ENCODE measurements at regions not wholly inside any gene's neighbourhood (a gene's known extent, or its start where the extent isn't known, plus 50 kb on each side); places are given as distances from the start of the nearest gene placed in this dataset.

GRCh38 chr3:148433665-148434064, 264.0 kb upstream of the AGTR1 start:
- H3K36me3 Mint-ChIP-seq: no peaks in the 10 kb centered on the region
- DNase-seq (ENCODE audit: low spot score in 2 of 2): no peak
- ATAC-seq: no peak
- no peak overlapping the region for H3K27ac Mint-ChIP-seq
- peaks cover 12% of the 10 kb centered on the region in 2 donors for H3K9me3 Mint-ChIP-seq

DNA sequence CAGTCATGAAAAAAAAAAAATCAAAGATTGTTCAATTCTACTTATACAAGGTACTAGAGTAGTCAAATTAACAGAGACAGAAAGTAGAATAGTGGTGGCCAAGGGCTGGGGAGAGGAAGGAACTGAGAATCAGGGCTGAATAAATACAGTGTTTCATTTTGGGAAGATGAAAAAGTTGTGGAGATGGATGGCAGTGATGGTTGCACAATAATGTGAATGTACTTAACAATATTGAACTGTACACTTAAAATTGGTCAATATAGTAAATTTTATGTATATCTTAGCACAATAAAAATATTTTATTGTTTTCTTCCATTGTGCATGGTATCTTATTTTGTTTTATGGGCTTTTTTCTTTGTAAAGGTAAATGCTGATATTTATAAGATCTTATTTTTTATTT, 262.2 kb upstream of the AGTR1 start:
- no peaks in the 10 kb centered on the region for H3K36me3 Mint-ChIP-seq
- H3K27ac Mint-ChIP-seq: no peak overlapping the region
- DNase-seq (ENCODE audit: low spot score in 2 of 2) (no peak), ATAC-seq (no peak)
- peaks cover 12% of the 10 kb centered on the region in 2 donors for H3K9me3 Mint-ChIP-seq

DNA sequence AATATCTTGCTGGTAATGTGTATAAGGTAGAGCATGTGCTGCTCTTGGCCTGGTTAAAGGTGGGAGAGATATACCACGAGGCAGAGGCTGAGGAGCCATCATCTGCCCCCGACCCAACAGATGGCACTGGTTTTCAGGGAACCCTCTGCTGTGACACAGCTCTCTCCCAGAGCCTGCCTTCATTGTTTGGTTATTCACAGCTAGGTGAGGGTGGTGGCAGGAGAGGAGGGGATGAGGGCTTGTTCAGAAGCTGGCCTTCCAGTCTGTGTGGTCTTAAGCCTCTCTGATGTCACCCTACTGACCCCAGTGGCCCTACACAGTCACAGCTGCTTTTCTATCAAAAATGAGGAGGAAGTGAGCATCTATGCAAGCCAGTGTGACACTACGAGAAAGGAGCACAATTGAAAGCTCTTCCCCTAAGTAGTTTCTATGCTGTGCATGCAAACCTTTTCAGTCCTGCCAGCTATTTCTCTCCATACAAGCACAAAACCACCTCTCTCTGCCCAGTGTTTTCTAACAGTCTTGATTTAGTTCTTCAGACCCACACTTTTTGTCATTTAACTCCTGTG, 258.4 kb upstream of the AGTR1 start:
- ATAC-seq (no peak), DNase-seq (ENCODE audit: low spot score in 2 of 2) (no peak)
- Mint-ChIP-seq H3K9me3 (peaks cover 7 to 13% of the 10 kb centered on the region in 2 donors), H3K36me3 (no peaks in the 10 kb centered on the region), H3K27ac (no peak overlapping the region)

DNA sequence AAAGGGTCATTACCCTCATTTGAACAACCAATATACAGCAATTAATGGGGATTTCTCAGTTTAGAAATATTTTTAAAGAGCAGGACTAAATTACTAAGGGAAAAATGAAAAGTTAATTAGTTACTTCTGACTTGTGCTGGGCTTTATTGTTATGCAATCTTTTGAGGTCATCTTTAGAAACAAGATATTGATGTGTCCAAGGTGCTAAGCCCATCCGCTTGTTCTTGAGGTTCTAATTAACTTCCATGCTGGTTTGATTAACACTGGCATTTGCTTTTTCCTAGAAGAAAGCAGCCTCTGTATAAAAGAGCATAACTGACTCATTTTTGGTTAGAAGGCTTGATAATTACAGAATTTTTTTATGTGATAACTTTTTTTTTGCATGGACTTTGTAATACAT, 256.5 kb upstream of the AGTR1 start:
- Mint-ChIP-seq H3K9me3 (peaks cover 2 to 11% of the 10 kb centered on the region in 2 donors), H3K27ac (no peak overlapping the region), H3K36me3 (no peaks in the 10 kb centered on the region)
- ATAC-seq: no peak
- DNase-seq (ENCODE audit: low spot score in 2 of 2): no peak

DNA sequence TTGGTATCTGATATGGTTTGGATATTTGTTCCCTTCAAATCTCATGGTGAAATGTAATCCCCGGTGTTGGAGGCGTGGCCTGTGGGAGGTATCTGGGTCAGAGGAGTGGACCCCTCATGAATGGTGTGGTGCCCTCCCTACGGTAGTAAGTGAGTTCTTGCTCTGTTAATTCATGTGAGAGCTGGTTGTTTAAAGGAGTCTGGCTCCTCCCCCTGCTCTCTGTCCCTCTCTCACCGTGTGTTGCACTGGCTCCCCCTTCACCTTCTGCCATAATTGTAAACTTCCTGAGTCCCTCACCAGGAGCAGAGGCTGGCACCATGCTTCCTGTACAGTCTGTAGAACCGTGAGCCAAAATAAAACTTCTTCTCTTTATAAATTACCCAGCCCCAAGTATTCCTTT, 246.9 kb upstream of the AGTR1 start:
- Mint-ChIP-seq H3K27ac (no peak overlapping the region), H3K9me3 (peaks cover 4 to 9% of the 10 kb centered on the region in 2 donors), H3K36me3 (no peaks in the 10 kb centered on the region)
- ATAC-seq (no peak), DNase-seq (ENCODE audit: low spot score in 2 of 2) (no peak)

DNA sequence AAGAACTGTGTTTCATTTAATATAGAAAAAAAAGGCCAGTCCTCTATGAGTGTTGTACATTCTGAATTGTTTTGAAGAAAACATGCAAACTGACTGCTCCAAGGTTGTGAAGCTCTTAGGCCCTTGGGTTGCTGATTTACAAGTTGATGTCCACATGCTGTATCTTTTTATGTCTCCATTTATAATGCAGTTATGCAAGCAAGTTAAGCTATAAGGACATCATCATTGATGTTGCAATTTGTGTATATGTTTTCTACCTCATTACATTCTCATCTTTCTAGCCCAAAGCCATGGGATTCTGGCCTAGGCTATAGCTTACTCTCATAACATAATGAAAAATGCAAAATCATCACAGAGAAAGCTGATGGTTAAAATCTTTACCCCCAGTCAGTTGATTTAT, 245.7 kb upstream of the AGTR1 start:
- H3K36me3 Mint-ChIP-seq: no peaks in the 10 kb centered on the region
- DNase-seq (ENCODE audit: low spot score in 2 of 2) (no peak), ATAC-seq (no peak)
- H3K27ac Mint-ChIP-seq: no peak overlapping the region
- peaks cover 4 to 5% of the 10 kb centered on the region in 2 donors for H3K9me3 Mint-ChIP-seq

- Mint-ChIP-seq H3K27ac (no peak overlapping the region), H3K9me3 (peaks cover 4 to 5% of the 10 kb centered on the region in 2 donors), H3K36me3 (no peaks in the 10 kb centered on the region)
- DNase-seq (ENCODE audit: low spot score in 2 of 2) (no peak), ATAC-seq (no peak)
Measured at GRCh38 chr3:148453781-148454191, 243.9 kb upstream of the AGTR1 start.

GRCh38 chr3:148455098-148455497, 242.6 kb upstream of the AGTR1 start:
- Mint-ChIP-seq H3K9me3 (peaks cover 0 to 4% of the 10 kb centered on the region in 2 donors), H3K36me3 (no peaks in the 10 kb centered on the region), H3K27ac (no peak overlapping the region)
- DNase-seq (ENCODE audit: low spot score in 2 of 2) (no peak), ATAC-seq (no peak)

DNA sequence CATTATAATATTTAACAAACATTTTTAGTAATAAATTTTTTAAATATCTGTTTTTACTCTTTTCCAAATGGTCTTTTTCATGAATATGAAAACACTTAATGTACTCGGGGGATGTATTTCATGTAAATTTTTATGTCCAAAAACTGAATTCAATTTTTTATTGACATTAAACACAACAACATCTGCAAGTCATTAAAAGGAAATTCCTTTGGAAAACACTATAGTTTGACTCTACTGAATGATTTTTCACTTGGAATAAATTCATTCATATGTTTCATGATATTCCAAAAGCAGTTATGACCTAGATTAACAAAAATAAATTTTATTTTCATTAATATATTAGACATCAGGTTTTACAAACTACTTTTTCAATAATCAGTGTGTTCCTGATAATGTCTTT, 239.8 kb upstream of the AGTR1 start:
- no peak for ATAC-seq
- DNase-seq (ENCODE audit: low spot score in 2 of 2): no peak
- Mint-ChIP-seq H3K27ac (no peak overlapping the region), H3K9me3 (no peaks in the 10 kb centered on the region), H3K36me3 (no peaks in the 10 kb centered on the region)

GRCh38 chr3:148459931-148460513, 237.7 kb upstream of the AGTR1 start:
- H3K36me3 Mint-ChIP-seq: no peaks in the 10 kb centered on the region
- no peak overlapping the region for H3K27ac Mint-ChIP-seq
- DNase-seq (ENCODE audit: low spot score in 2 of 2) (no peak), ATAC-seq (no peak)
- H3K9me3 Mint-ChIP-seq: peaks cover 4 to 5% of the 10 kb centered on the region in 2 donors

GRCh38 chr3:148460686-148461085, 237.0 kb upstream of the AGTR1 start:
- DNase-seq (ENCODE audit: low spot score in 2 of 2) (no peak), ATAC-seq (no peak)
- no peak overlapping the region for H3K27ac Mint-ChIP-seq
- H3K36me3 Mint-ChIP-seq: no peaks in the 10 kb centered on the region
- peaks cover 8% of the 10 kb centered on the region in 2 donors for H3K9me3 Mint-ChIP-seq

DNA sequence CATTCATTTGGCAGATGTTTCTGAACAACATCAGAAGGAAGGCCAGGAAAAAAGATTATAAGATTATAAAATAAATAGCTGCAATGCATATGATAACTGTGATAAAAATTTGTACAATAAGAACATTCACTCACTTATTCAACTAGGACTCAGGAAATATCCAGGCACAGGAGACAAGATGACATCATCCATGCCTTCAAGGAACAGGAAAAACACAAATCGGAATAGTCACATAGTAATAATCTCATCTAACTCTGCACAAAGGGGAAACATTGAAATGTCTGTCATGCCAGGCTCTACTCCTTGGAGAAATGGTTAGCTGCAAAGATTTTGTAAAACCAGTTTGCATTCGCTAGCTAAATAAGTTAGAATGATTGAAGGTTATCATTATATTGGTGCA, 233.5 kb upstream of the AGTR1 start:
- Mint-ChIP-seq H3K36me3 (no peaks in the 10 kb centered on the region), H3K9me3 (peaks cover 13% of the 10 kb centered on the region in 2 donors), H3K27ac (no peak overlapping the region)
- DNase-seq (ENCODE audit: low spot score in 2 of 2) (no peak), ATAC-seq (no peak)

DNA sequence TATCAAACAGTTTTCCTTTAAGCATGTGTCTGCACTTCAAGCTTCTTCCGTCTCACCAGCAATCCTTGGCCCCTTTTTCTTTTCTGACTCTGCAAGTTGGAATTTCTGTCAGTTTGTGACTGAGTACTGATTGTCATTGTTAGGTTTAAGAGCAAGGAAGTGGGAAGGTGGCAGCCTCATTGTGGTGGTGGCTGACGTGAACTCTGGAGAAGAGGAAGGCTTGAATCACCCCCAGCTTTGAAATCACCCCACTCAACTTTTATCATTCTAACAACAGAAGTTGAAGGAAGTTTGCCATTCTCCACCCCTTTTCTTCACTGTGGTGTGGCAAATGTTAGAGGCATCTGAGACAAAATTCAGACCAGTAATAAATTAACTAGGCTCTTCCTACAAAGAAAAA, 231.6 kb upstream of the AGTR1 start:
- no peak overlapping the region for H3K27ac Mint-ChIP-seq
- no peak for DNase-seq (ENCODE audit: low spot score in 2 of 2)
- no peaks in the 10 kb centered on the region for H3K36me3 Mint-ChIP-seq
- H3K9me3 Mint-ChIP-seq: peaks cover 13% of the 10 kb centered on the region in 2 donors
- ATAC-seq: no peak

DNA sequence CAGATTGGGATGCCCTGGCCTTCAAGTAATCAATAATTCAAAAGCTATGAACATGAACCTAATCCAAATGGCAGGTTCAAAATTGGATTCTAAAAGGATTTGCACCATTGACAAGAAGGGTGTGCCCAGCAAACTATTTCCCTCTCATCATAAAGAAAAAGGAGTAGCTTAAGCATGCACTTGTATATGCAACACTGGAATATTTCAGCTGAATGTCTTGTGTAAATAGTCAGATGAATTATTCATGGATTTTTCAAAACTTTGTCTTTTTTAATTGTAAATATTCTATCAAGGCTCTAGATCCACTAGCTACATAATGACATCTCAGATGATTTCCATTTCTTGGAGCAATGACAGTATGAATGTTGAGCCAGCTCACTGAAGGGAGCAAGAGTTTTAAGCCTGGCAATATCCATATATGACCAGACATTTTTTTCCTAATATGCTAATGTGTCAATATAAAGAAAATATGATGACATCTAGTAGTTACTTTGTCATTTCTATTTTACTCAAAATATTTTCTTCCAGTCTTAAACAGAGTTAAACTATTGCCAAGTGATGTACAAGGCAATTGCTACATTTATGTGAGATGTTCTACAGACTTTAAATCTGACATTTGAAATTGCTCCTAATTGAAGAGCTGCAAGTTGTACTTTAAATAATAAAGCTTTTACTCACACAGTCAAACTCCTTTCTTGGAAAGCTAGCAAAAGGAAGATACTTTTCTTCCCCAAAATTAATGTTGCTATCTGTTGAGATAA, 230.5 kb upstream of the AGTR1 start:
- no peak for DNase-seq (ENCODE audit: low spot score in 2 of 2)
- peaks cover 13% of the 10 kb centered on the region in 2 donors for H3K9me3 Mint-ChIP-seq
- no peak overlapping the region for H3K27ac Mint-ChIP-seq
- H3K36me3 Mint-ChIP-seq: no peaks in the 10 kb centered on the region
- no peak for ATAC-seq

- no peak for ATAC-seq
- H3K27ac Mint-ChIP-seq: no peak overlapping the region
Measured at GRCh38 chr3:148477375-148477774, 220.3 kb upstream of the AGTR1 start.

DNA sequence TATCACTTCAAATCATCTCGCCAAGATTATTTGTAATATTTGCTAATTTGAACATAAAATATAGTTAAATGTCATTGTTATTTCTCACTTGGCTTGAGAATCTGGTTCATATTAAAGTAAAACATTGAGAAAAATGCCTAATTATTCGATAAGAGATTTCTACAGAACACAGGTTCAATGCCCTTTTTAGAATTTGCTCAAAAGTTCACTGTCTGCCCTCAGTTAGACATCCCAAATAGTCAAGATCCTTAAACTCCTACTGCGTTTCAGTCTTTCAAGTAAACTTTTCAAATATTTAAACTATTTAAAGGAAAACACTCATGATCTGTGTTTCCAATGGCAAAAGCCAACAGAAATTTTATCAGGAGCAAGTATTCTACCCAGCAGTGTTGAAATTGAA, 204.1 kb upstream of the AGTR1 start:
- Mint-ChIP-seq H3K9me3 (peaks cover 19 to 24% of the 10 kb centered on the region in 2 donors), H3K36me3 (no peaks in the 10 kb centered on the region), H3K27ac (no peak overlapping the region)
- ATAC-seq (no peak), DNase-seq (ENCODE audit: low spot score in 2 of 2) (no peak)

More at GRCh38 chr3:148477375-148477774, 220.3 kb upstream of the AGTR1 start:
- DNase-seq (ENCODE audit: low spot score in 2 of 2): no peak
- no peaks in the 10 kb centered on the region for H3K36me3 Mint-ChIP-seq
- peaks cover 26 to 27% of the 10 kb centered on the region in 2 donors for H3K9me3 Mint-ChIP-seq

GRCh38 chr3:148494451-148494850, 203.3 kb upstream of the AGTR1 start:
- no peak for ATAC-seq
- H3K36me3 Mint-ChIP-seq: no peaks in the 10 kb centered on the region
- no peak overlapping the region for H3K27ac Mint-ChIP-seq
- no peak for DNase-seq (ENCODE audit: low spot score in 2 of 2)
- H3K9me3 Mint-ChIP-seq: peaks cover 17 to 21% of the 10 kb centered on the region in 2 donors

- Mint-ChIP-seq H3K36me3 (no peaks in the 10 kb centered on the region), H3K27ac (no peak overlapping the region), H3K9me3 (peaks cover 13 to 17% of the 10 kb centered on the region in 2 donors)
- no peak for DNase-seq (ENCODE audit: low spot score in 2 of 2)
- no peak for ATAC-seq
Measured at GRCh38 chr3:148500881-148501280, 196.8 kb upstream of the AGTR1 start.
